GM21723 (cell line): ENCODE measurements at regions not wholly inside any gene's neighbourhood (a gene's known extent, or its start where the extent isn't known, plus 50 kb on each side); places are given as distances from the start of the nearest gene placed in this dataset.
"Not testable (repeated sequence)": the region's sequence is repeated elsewhere in the genome, so short reads cannot be mapped to it uniquely, and the experiment has no call there.

Experiments used
- ATAC-seq: cut with Tn5 transposase; IDR thresholded peaks from one replicate; pipeline ENCODE4 v1.9.1; 2021; ENCODE audit warnings: mild to moderate bottlenecking, moderate library complexity; ENCODE audit not compliant: unreplicated experiment

DNA sequence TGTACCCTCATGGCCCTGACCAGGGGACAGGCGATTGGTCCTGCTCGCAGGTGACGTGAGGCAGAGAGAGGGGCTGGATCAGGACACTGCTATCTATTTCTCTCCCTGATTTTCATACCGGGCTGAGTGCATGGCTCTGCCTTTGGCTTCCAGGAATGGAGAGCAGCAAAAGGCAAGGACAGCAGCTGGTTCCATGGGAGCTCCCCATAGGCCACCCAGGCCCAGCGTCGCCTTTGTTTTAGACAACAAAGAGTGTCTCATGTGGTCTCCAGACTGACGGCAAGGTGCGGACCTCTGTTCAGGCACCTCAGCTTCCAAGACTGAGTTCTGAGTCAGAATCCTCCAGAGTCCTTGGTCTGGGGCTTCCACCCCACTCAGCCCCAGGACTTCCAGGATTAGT, 123.1 kb downstream of the VEGFA start:
- ATAC-seq, result no peak

DNA sequence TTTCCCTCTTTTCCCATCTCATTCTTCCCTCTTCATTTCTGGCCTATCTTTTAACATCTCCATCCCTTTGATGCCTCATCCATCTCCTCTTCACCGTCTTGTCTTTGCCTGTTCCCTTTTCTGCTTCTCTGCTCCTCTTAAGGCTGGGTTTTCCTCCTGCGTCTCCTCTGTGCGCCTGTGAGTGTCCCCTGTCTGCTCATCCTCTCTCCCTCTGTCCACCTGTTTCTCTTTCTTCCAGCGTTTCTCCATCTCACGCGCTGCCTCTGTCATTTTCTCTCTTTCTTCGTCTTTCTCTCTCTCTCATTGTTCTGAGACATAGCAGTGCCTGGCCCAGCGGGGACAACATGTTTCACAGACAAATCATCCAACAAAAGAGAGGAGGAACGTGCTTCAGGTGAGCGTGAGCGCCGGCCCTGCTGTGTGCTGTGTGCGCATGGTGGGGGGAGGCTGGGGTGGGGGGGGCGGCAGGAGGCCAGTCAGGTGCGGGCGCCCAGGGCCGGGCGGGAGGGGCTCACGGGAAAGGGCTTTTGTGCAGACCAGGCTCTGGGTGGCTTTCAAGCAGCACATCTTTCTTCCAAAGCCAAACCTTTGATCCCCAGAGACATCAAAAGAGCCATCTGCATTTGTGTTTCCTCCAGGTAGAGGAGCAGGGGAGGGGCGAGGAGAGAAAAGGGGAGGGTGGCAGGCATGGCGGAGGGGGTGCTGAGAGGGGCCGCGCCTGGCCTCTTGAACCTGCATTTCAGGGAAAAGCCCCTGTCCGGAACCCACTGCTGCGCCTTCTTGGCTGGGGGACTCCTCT, 121.3 kb downstream of the VEGFA start:
- ATAC-seq, result no peak

DNA sequence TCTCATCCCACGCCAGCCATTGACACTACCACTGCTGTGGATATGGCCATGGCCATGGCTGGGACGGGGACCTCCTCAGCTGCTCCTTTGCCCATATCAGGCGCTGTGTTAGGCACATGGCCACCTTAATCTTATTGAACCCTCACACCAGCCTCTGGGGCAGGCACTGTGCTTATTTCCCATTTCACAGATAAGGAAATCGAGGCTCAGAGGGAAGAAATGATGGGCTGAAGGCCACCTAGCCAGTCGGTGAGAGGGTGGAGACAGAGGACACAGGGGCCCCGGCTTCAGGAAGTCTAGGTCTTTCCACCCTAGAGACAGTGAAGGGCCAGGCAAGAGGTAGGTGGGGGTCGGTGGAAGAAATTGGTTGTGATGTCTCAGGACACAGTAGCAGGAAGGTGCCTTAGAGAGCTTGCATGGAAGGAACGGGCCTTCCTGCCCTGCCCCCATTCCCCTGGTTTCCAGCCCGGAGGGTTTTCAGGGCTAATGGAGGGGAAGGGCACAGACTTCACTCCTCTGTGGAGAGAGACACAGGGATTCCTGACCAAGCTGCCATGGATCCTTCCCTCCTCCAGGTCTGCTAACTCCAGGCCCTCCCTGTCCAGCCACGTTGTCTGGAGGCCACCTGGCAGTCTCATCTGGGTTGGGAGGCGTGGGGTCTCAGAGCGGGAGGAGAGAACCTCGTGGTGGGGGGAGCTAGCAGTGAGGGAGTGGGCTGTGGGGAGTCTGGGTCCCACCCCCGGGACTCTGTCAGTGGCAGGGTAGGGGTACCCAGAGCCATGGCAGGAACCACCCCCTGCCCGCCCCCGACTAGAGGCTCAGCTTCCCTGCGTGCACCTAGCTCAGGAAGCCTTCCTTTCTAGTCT, 120.4 kb downstream of the VEGFA start:
- no peak for ATAC-seq

DNA sequence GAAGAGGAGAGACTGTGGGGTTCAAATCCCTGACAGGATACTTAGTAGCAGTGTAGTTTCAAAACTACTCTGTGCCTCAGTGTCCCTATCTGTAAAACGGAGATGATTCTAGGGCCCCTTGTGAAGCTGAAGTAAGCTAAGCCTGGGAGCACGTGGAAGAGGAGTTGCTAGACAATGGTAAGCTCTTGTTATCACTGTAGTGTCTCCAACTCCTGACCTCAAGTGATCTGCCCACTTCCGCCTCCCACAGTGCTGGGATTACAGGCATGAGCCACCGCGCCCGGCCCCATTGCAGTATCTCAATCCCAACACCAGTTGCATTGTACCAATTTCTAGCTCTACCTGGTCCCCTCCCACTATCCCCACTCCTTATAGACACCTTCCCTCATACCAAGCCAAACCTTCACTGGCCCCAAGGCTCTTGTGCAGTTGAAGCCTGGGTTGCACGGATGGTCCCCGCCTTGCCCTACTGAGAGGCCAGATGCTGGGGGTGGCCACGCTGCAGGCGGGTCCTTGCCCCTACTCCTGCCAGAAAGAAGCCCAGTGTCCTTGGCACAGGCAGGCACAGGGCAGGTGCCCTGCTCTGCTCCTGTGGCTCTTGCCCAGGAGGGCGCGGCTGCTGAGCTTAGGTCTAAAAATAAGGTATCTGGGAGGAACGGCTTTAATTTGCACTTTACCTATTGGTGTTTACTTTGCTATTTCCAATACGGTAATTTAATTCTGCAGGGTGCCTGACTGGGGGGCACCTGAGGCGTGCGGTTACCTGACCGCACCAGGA, 118.1 kb downstream of the VEGFA start:
- no peak for ATAC-seq

DNA sequence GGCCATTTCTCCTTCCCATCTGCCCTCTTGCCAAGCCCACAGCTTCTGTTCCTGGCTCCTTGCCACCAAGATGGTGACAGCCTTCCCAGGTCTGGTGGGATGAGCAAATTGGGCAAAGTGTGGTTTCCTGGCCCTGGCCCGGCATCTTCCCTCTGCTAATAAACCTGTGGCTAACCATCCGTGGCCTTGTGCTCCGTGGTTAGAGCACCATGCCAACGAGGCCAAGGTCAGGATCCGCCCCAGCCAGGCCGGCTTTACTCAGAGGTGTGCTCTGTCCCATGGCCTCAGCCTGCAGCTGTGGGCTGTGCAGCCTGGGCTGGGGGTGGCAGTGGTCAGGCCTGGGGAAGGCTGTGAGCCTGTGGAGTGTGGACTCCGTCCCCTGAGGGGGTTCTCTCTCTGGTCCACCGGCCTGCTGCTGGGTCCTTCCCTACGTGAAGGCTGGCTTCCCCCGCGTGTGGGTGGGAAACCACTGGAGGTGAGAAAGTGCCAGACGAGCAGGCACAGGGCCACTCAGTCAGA, 117.4 kb downstream of the VEGFA start:
- ATAC-seq, result no peak

DNA sequence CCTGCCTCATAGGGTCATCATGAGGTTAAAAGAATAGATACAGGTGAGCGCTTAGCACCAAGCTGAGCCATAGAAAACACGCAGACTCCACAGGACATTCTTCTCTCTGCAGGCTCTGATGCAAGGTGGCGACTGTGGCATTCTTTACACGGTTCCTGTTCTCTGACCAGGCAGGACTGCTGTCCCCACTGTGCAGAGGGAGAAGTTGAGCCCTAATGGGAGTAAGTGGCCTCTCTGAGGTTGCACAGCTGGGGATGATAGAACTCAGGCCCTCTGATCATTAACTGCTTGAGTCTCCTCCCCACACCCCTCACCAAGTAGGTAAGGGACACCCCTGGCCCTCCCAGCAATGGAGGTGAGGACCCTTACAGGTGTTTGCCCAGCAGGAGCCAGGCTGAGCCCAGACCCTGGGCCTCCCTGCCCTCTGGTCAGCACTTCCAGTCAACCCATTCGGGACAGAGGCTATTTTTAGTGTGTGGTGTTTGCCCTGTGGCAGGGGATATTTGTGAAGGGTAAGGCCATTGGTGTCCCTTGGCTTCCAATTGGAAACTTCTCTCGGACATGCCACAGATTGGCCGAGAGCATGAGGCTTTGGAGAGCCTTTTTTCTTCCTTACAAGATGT, 116.8 kb downstream of the VEGFA start:
- no peak for ATAC-seq

DNA sequence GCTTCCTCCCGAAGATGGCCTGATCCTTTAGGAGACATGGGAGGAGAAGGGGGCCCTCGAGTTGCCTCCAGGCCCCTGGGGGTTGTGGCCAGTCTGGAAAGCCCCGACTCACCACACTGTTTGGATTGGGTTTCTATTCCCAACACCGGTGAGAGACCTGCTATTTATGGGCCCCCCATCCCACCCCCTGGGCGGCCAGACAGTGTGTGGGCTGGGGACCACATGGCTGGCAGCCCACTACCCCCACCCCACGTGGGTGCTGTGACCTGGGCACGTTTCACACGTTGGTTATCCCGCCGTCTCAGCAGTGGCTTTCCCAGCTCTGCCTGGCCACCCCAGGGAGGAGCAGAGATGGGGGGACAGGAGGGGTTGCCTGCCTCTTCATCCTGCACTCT, 116.1 kb downstream of the VEGFA start:
- ATAC-seq, result no peak

DNA sequence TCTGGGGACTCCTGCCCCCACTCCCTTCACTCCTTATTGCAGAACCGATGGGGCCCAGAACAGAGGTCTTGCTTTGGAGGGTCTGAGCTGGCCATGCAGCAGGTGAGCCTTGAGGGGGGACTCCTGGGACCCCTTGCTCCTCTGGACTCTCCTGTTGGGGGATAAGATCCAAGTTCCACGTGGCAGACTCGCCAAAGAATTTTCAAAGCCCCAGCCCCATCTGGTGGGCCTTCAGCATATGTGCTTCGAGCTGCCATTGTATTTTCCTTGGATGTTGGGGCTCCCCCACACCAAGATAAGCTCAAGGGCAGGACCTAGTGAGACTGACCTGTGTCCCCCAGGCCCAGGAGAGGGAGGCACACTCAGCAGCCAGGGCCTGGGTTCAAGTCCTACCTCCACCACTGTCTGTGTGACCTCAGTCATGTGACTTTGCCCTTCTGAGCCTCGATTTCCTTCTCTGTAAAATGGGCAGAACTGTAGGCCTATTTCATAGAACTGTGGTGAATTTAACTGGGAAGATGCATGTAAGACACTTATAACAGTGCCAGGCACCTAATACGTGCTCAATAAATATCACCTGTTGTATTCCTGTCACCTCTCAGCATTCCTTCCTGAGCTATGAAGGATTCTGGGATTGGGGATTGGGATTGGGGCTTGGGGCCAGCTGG, 115.5 kb downstream of the VEGFA start:
- no peak for ATAC-seq

DNA sequence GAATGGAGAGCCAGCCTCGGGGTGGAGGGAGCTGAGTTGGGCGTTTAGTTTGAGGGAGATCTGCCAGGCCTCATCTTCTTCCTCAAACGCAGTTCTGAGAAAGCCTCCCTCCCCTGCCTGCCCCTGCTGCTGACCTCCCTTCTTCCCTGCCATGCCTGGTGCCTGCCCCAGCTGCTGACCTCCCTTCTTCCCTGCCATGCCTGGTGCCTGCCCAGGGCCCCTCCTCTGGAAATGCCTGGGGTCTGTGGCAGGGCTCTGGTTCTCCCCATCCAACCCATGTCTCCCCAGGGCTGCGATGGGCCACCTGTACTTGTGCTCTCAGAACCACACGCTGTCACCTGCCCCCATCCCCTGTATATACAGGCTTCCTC, 114.6 kb downstream of the VEGFA start:
- no peak for ATAC-seq

DNA sequence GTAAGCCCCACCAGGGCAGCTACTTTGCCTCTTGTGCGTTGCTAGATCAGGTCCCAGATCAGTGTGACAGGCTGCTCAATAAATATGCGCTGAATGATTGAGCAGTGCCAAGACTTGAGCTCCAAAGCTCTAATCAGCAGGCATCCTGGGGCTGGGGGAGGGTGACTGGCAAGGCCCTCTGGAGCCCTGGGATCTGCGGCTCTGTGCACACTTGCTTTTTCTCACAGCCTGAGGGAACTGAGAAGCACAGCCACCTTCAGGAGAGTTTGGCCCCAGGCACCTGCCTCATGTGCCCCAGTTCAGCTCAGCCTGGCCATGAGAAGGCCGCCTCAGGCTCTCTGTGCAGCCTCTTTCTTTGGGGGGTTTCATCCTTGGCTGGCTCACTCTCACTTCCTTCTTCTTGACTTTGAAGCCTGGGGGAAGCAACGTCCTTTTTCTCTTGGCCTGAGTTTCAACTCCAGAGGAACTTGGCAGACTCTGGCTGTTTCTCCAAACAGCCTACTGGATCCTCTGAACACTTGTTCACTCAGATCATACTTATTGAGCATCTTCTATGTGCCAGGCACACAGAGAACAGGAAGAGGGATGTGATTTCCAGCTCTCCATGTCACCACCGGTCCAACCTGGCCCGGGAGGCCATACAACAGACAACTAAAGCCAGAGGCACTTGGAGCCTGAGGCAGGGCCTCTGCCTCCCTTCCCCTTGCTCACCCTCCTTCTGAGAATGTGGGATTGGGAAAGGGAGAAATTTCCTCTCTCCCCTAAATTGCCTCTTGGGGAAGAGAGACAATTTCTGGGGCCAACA, 114.0 kb downstream of the VEGFA start:
- ATAC-seq, result peak; percentile 56

DNA sequence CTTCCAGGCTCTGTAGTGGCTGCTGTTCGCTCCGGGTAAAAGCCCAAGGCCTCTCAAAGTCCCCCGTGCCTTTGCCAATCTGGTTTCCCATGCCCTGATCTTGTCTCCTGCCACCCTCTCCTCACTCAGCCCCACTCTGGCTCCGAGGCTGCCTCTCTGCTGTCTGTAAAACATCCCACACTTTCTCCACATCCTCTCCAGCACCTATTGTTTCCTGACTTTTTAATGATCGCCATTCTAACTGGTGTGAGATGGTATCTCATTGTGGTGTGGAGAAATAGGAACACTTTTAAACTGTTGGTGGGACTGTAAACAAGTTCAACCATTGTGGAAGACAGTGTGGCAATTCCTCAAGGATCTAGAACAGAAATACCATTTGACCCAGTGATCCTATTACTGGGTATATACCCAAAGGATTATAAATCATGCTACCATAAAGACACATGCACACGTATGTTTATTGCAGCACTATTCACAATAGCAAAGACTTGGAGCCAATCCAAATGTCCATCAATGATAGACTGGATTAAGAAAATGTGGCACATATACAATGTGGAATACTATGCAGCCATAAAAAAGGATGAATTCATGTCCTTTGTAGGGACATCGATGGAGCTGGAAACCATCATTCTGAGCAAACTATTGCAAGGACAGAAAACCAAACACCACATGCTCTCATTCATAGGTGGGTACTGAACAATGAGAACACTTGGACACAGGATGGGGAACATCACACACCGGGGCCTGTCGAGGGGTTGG, 112.9 kb downstream of the VEGFA start:
- ATAC-seq, result not testable (repeated sequence)

DNA sequence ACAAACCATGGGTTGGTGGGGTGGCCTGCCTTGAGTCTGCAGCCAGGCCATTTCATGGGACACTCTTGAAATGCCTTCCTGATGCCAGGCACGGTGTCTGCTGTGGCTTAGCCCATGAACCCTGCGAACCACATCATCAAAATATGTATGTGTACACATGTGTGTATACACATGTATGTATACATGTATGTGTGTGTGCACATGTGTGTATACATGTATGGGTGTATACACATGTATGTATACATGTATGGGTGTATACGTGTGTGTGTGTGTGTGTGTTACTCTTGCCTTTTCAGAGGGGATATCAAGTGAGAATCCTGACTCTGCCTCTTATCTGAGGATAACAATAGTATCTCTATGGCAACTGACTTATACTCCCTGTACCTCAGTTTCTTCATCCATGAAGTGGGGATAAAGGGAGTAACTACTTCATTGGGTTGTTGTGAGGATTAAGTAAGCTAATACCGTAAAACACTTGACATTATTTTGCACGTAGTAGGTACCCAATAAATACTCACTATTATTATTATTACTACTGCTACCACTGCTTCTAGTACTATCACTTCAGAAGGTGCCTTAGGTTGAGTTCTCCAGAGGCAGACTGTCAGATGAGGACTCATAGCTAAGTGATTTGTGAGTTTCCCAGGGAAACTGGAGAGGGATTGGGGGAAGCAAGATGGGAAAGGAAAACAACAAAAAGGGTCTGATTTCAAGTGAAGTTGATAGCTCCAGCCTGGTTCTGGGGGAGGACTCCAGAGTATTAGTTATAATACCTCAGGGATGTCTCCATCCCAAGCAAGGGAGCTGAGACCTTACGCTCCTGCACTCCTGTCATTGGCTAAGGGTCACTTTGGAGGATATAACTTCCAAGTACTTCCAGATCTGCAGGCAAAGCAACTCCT, 110.5 kb downstream of the VEGFA start:
- ATAC-seq, result no peak

DNA sequence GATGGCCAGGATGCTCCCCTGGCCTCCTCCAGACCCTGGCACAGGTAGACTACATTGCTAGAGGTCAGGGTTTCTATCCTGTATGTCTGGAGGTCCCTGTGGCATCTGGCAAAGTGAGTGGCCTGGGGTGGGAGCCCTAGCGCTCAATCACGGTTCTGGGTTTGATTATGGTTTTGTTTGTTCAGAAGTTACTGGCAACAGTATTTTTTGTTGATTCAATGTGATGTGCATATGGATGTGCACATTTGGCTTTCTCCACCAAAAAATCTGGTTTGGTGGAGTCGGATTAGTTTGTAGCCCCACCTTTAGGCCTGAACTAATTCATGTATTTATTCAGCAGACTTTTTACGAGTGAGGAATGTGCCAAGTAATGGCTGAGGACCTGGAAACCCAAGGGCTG, 109.7 kb downstream of the VEGFA start:
- ATAC-seq, result no peak

DNA sequence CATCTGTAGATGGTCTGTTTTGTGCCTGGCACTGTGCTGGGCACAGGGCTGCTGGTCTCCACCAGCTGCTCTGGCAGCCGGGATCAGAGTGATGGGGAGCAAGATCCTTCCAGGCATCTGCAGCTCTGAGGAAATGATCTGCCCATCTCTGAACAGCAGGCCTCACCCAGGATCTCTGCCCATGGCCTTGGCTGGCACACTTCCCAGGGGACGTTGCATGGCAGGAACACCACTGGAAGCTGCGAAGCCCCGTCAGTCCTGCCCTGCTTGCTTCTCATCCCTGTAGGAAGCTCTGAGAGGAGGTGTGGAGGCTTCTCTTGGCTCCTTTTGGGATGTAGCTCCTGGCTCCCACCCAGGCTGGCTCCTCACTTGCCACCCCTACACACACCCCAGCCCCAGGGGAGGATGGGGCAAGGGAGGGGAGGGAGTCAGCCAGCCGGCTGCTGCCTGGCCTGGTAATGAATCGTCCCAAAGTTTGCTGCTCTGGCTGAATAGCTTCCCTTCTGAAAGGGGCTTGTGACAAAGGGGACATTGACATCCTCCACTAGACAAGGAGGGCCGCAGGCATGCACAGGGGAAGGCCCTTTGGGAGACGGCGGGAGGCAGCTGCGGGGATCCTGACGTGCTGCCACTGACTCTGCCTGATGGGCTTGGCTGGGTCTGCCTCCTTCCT, 108.9 kb downstream of the VEGFA start:
- ATAC-seq, result no peak

DNA sequence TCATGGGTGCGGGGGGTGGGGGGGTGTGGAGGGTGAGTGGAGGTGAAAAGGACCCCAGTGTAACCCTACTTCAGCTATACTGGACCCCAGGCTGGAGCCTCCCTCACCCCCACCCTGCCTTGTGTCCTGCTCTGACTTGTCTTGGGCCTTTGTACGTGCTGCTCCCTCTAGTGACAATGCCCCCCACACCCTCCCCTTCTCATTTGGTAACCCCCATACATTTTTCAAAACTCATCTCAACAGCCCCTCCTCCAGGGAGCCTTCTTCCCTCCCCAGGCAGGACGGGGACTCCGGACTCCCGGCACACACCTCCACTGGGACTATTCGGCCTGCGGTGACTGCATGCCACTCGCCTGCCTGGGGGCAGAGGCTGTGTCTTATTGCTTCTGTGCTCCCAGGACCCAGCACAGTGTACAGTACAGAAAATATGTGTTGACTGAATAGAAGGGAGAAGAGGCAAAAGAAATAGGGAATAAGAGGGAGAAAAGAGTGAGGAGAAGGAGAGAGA, 108.2 kb downstream of the VEGFA start:
- no peak for ATAC-seq

DNA sequence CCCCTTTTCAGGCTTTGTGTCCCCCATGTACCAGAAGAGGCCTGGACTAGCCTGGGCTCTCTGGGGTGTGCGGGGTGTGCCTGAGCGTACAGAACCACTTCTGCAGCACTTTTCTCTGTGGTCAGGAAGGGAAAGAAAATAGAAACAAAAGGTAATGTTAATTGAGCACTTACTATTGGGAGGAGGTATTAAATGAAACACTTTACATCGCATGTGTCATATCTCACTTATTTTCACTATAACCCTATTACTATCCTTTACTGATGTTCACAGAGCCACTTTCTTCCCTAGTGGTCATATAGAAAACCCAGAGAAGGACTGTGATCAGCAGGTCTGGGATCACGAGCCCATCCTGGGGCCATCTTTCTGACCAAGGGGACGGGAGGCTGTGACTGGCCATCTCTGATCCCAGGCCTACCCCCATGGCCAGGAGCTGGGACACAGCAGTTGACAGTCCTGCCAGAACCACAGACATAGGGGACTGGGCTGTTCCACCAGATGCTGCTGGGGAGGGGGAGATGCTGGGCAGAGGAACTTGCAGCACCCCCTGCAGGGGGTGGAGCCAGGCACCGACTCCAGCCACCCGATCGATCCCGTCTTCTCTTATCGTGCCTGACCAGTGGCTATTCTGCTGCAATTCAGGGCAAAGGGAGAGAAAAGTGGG, 107.6 kb downstream of the VEGFA start:
- no peak for ATAC-seq
